ENCODE measurements at regions not wholly inside any gene's neighbourhood (a gene's known extent, or its start where the extent isn't known, plus 50 kb on each side); places are given as distances from the start of the nearest gene placed in this dataset.

DNA sequence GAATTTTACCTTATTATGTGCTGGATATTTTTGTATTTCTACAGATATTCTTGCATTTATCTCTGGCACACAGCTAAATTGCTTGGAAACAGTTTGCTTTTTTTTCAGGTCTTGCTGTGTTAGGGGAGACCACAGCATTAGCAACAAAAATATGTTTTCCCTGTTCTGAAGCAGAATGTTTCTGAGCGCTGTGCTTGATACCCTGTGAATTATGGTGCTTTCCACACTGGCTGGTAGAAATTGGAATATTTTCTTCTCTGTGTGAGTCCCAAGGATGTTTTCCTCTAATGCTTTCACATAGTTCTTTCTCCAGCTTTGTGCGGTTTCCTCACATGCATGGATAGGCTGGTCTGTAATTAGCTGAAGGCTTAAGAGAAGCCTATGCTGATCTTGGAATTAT lies 651.6 kb upstream of the IGFBP3 start:
- TF ChIP-seq, protein P1, sequence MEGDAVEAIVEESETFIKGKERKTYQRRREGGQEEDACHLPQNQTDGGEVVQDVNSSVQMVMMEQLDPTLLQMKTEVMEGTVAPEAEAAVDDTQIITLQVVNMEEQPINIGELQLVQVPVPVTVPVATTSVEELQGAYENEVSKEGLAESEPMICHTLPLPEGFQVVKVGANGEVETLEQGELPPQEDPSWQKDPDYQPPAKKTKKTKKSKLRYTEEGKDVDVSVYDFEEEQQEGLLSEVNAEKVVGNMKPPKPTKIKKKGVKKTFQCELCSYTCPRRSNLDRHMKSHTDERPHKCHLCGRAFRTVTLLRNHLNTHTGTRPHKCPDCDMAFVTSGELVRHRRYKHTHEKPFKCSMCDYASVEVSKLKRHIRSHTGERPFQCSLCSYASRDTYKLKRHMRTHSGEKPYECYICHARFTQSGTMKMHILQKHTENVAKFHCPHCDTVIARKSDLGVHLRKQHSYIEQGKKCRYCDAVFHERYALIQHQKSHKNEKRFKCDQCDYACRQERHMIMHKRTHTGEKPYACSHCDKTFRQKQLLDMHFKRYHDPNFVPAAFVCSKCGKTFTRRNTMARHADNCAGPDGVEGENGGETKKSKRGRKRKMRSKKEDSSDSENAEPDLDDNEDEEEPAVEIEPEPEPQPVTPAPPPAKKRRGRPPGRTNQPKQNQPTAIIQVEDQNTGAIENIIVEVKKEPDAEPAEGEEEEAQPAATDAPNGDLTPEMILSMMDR (IDR thresholded peaks at IDR 0.05; ENCODE audit: low read depth, low read length, missing input control), result no peak
- TF ChIP-seq RXRA (IDR thresholded peaks at IDR 0.05) (no peak), TAF1 (conservative IDR thresholded peaks at IDR 0.05) (no peak), RAD21 (IDR thresholded peaks at IDR 0.05) (no peak)
- TF ChIP-seq, protein P2, sequence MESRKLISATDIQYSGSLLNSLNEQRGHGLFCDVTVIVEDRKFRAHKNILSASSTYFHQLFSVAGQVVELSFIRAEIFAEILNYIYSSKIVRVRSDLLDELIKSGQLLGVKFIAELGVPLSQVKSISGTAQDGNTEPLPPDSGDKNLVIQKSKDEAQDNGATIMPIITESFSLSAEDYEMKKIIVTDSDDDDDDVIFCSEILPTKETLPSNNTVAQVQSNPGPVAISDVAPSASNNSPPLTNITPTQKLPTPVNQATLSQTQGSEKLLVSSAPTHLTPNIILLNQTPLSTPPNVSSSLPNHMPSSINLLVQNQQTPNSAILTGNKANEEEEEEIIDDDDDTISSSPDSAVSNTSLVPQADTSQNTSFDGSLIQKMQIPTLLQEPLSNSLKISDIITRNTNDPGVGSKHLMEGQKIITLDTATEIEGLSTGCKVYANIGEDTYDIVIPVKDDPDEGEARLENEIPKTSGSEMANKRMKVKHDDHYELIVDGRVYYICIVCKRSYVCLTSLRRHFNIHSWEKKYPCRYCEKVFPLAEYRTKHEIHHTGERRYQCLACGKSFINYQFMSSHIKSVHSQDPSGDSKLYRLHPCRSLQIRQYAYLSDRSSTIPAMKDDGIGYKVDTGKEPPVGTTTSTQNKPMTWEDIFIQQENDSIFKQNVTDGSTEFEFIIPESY (IDR thresholded peaks at IDR 0.05), result no peak
- TF ChIP-seq, protein P3, sequence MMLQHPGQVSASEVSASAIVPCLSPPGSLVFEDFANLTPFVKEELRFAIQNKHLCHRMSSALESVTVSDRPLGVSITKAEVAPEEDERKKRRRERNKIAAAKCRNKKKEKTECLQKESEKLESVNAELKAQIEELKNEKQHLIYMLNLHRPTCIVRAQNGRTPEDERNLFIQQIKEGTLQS (IDR thresholded peaks at IDR 0.05), result no peak

All from liver (tissue), 3 donors.